Small intestine (tissue), 7 donors: ENCODE measurements at regions not wholly inside any gene's neighbourhood (a gene's known extent, or its start where the extent isn't known, plus 50 kb on each side); places are given as distances from the start of the nearest gene placed in this dataset.
"Not testable (repeated sequence)": the region's sequence is repeated elsewhere in the genome, so short reads cannot be mapped to it uniquely, and the experiment has no call there.

Experiments
- DNase-seq, 2 donors: peaks; one replicate each; pipeline versions ENCODE4 v3.0.0 to v3.0.0-alpha.2; 2013
- FAIRE-seq: peaks from 2 replicates; lab custom pipeline; 2012; peaks lifted over from hg19 to GRCh38; lab: Jason Lieb, UNC
- H3K27ac ChIP-seq, 3 donors: one replicate each; pipeline ENCODE4 v1.5.1; 2013; ENCODE audit warnings: low read length in 2 of 3, mild to moderate bottlenecking in 2 of 3, control low read depth in 1 of 3, inconsistent platforms in 1 of 3, low read depth in 1 of 3, moderate library complexity in 1 of 3
- H3K27me3 ChIP-seq, 3 donors: one replicate each; pipeline ENCODE4 v1.6.1; 2013; ENCODE audit warnings: low read length in 3 of 3, inconsistent platforms in 1 of 3; ENCODE audit not compliant: control insufficient read depth in 3 of 3, insufficient read depth in 3 of 3
- H3K36me3 ChIP-seq, 3 donors: one replicate each; pipeline ENCODE4 v1.6.1; 2013; ENCODE audit warnings: low read length in 3 of 3, inconsistent platforms in 1 of 3, low read depth in 1 of 3, mild to moderate bottlenecking in 1 of 3, moderate library complexity in 1 of 3; ENCODE audit not compliant: control insufficient read depth in 3 of 3, insufficient read depth in 2 of 3
- H3K4me1 ChIP-seq, 3 donors: one replicate each; pipeline ENCODE4 v1.6.1; 2013; ENCODE audit warnings: low read length in 2 of 3, inconsistent platforms in 1 of 3, low read depth in 1 of 3, mild to moderate bottlenecking in 1 of 3, moderate library complexity in 1 of 3; ENCODE audit not compliant: control insufficient read depth in 3 of 3, insufficient read depth in 2 of 3
- H3K4me3 ChIP-seq, 3 donors: one replicate each; pipeline ENCODE4 v1.5.1; 2013; ENCODE audit warnings: low read length in 3 of 3, control low read depth in 1 of 3, inconsistent platforms in 1 of 3, low read depth in 1 of 3, mild to moderate bottlenecking in 1 of 3, moderate library complexity in 1 of 3
- H3K9me3 ChIP-seq, 2 donors: one replicate each; pipeline ENCODE4 v1.6.1; 2013; ENCODE audit warnings: low read depth in 1 of 2, low read length in 1 of 2; ENCODE audit not compliant: control insufficient read depth in 2 of 2, insufficient read depth in 1 of 2
- WGBS, 3 donors: extraction: QIAGEN DNeasy Blood & Tissue Kit; methylation state at CpG; one replicate each; pipeline ENCODE4 v1.1.7; 2013; 5-methylcytosine and 5-hydroxymethylcytosine counted together
- donor health status: healthy with polysubstance abuse.
- donor health status: control.
- donor health status: control.
- donor health status: Bipolar disorder and iron deficiency.
- donor health status: healthy.

- Histone ChIP-seq H3K36me3 (no peaks in the 10 kb centered on the region), H3K4me1 (no peaks in the 10 kb centered on the region), H3K27ac (no peak overlapping the region), H3K4me3 (no peak overlapping the region), H3K27me3 (no peaks in the 10 kb centered on the region), H3K9me3 (no peaks in the 10 kb centered on the region)
- DNase-seq (no peak), FAIRE-seq (no peak)
- 87 to 94% (median 89%) methylated on average over 2 of the region's 2 CpGs for WGBS, 3 donors
Measured at GRCh38 chr14:85853996-85854526, 324.1 kb downstream of the FLRT2 start.

DNA sequence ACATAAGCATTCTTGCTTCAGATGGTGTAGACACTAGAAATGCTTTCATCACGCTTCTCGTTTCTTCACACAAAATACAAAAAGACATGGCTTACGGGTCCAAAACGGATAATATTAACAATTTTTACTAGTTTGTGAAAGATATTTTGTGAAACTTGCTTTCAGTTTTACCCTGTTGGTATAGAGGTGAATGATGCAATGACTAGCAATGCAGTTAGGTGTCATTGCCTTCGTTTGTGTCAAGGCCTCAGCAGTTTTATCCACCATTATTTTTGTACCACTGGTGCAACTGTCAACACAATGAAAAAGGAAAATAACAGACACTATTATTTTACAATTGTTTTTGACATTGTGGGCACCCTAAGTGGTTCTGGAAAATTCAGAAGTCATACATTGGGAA is 323.0 kb downstream of the FLRT2 start:
- FAIRE-seq: no peak
- H3K27ac ChIP-seq: no peak overlapping the region
- H3K27me3 ChIP-seq: no peaks in the 10 kb centered on the region
- H3K4me3 ChIP-seq: no peak overlapping the region
- no peaks in the 10 kb centered on the region for H3K4me1 ChIP-seq
- 79 to 91% (median 80%) methylated on average over 5 of the region's 5 CpGs for WGBS, 3 donors
- H3K9me3 ChIP-seq: no peaks in the 10 kb centered on the region
- no peaks in the 10 kb centered on the region for H3K36me3 ChIP-seq
- no peak for DNase-seq

DNA sequence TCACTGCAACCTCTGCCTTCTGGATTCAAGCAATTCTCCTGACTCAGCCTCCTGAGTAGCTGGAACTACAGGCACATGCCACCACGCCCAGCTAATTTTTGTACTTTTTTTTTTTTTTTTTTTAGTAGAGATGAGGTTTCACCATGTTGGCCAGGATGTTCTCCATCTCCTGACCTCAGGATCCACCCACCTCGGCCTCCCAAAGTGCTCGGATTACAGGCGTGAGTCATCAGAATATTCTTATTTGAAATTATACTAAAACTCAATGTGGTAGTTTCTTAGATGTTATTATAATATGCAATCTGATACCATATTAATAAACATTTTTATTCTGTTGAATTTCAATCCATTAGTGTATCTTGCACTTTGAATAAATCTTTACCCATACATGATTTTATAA is 322.2 kb downstream of the FLRT2 start:
- DNase-seq, H3K4me1 ChIP-seq, H3K9me3 ChIP-seq, H3K27ac ChIP-seq, H3K4me3 ChIP-seq, H3K27me3 ChIP-seq, H3K36me3 ChIP-seq, FAIRE-seq: not testable (repeated sequence)
- 86 to 94% (median 90%) methylated on average over 4 of the region's 4 CpGs for WGBS, 3 donors

- H3K4me3 ChIP-seq, DNase-seq, H3K36me3 ChIP-seq, H3K27me3 ChIP-seq, FAIRE-seq, H3K4me1 ChIP-seq, H3K9me3 ChIP-seq, H3K27ac ChIP-seq: not testable (repeated sequence)
- 88 to 91% (median 89%) methylated on average over 8 of the region's 8 CpGs for WGBS, 3 donors
Measured at GRCh38 chr14:85830549-85830948, 300.6 kb downstream of the FLRT2 start.

DNA sequence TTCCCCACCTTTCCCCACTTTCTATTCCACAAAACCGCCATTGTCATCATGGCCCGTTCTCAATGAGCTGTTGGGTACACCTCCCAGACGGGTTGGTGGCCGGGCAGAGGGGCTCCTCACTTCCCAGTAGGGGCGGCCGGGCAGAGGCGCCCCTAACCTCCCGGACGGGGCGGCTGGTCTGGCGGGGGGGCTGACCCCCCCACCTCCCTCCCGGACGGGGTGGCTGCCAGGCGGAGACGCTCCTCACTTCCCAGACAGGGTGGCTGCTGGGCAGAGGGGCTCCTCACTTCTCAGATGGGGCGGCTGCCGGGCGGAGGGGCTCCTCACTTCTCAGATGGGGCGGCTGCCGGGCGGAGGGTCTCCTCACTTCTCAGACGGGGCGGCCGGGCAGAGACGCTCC is 299.7 kb downstream of the FLRT2 start:
- DNase-seq, H3K27ac ChIP-seq, H3K27me3 ChIP-seq, FAIRE-seq, H3K4me3 ChIP-seq, H3K4me1 ChIP-seq, H3K36me3 ChIP-seq, H3K9me3 ChIP-seq: not testable (repeated sequence)
- 96 to 98% (median 97%) methylated on average over 13 to 25 of the region's 25 CpGs for WGBS, 3 donors

GRCh38 chr14:85824526-85824925 is 294.6 kb downstream of the FLRT2 start:
- Histone ChIP-seq H3K9me3 (no peaks in the 10 kb centered on the region), H3K27me3 (no peaks in the 10 kb centered on the region), H3K4me3 (no peak overlapping the region), H3K36me3 (no peaks in the 10 kb centered on the region), H3K27ac (no peak overlapping the region), H3K4me1 (no peaks in the 10 kb centered on the region)
- WGBS, 3 donors: 68 to 91% (median 84%) methylated on average over 1 of the region's 1 CpG
- FAIRE-seq: no peak
- no peak for DNase-seq

DNA sequence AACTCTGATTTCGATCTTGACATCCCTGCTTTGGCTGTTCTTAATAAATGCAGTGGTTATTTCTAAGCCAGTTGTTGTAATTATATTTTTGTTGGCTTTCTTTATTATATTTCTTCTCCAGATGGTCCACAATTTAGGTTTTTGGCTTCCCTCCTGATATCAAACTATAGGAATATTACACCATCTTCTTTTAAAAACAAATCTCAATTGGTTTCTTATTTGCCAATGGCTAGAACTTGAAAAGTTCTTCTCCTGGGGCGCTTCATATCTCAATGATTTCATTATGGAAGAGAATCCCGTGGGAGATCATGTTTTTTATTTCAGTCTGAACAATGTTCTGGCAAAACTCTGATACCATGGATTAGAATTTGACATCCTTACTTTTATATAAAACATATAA is 292.3 kb downstream of the FLRT2 start:
- Histone ChIP-seq H3K27ac (no peak overlapping the region), H3K27me3 (no peaks in the 10 kb centered on the region), H3K36me3 (no peaks in the 10 kb centered on the region), H3K4me1 (no peaks in the 10 kb centered on the region), H3K4me3 (no peak overlapping the region), H3K9me3 (no peaks in the 10 kb centered on the region)
- DNase-seq: no peak
- WGBS, 3 donors: 59 to 77% (median 75%) methylated on average over 3 of the region's 3 CpGs
- no peak for FAIRE-seq

DNA sequence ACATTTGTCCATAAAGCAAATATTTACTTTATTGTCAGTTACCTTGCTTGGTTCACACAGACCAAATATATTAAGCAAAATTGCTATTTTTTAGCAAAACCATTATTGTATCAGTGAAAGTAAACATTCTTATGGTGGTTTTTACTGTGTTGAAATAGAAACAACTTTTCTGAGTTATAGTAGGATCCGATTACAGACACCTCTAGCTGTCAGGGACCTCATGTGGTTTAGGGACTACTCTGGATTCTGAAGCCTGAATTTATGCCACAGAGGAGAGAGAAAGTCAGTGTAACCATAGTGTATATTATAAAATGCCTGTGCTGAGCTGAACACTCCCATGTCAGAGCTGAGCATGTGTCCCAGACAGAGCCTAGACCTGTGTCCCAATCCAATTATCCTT is 287.5 kb downstream of the FLRT2 start:
- 61 to 86% (median 80%) methylated on average over 1 of the region's 1 CpG for WGBS, 3 donors
- Histone ChIP-seq H3K27me3 (no peaks in the 10 kb centered on the region), H3K36me3 (no peaks in the 10 kb centered on the region), H3K4me3 (no peak overlapping the region), H3K9me3 (no peaks in the 10 kb centered on the region), H3K4me1 (no peaks in the 10 kb centered on the region), H3K27ac (no peak overlapping the region)
- FAIRE-seq (no peak), DNase-seq (no peak)

- H3K9me3 ChIP-seq: peaks cover 0 to 2% of the 10 kb centered on the region in 2 donors
- DNase-seq (no peak), FAIRE-seq (no peak)
- H3K36me3 ChIP-seq: no peaks in the 10 kb centered on the region
- H3K27me3 ChIP-seq: no peaks in the 10 kb centered on the region
- no peak overlapping the region for H3K27ac ChIP-seq
- WGBS, 3 donors: 48 to 65% (median 61%) methylated on average over 2 of the region's 2 CpGs
- H3K4me1 ChIP-seq: no peaks in the 10 kb centered on the region
- H3K4me3 ChIP-seq: no peak overlapping the region
Measured at GRCh38 chr14:85813040-85813439, 283.1 kb downstream of the FLRT2 start.
